Mucosa of gallbladder (tissue), 1 donor: ENCODE measurements at regions not wholly inside any gene's neighbourhood (a gene's known extent, or its start where the extent isn't known, plus 50 kb on each side); places are given as distances from the start of the nearest gene placed in this dataset.

Experiments
- DNase-seq: peaks from one replicate; pipeline ENCODE4 v3.0.0-alpha.2; 2020; ENCODE audit warnings: low spot score
- donor health status: DM: no; HTN: no; CAD: no.

GRCh38 chr5:155295111-155295510, 281.6 kb downstream of the KIF4B start:
- DNase-seq: no peak

GRCh38 chr5:155299386-155300005, 285.9 kb downstream of the KIF4B start:
- no peak for DNase-seq

GRCh38 chr5:155303120-155303519, 289.6 kb downstream of the KIF4B start:
- DNase-seq: no peak

- no peak for DNase-seq
These were observed 293.7 kb downstream of the KIF4B start for GRCh38 chr5:155307229-155307628.

- no peak for DNase-seq
These were observed 294.7 kb downstream of the KIF4B start for GRCh38 chr5:155308289-155308688.

GRCh38 chr5:155309021-155309746, 295.6 kb downstream of the KIF4B start:
- no peak for DNase-seq

GRCh38 chr5:155311721-155312120, 298.2 kb downstream of the KIF4B start:
- DNase-seq: no peak

- DNase-seq: no peak
These were observed 300.0 kb downstream of the KIF4B start for GRCh38 chr5:155313518-155313917.

- DNase-seq: no peak
These were observed 302.6 kb downstream of the KIF4B start for GRCh38 chr5:155316070-155316714.

GRCh38 chr5:155332618-155333017, 319.1 kb downstream of the KIF4B start:
- DNase-seq: no peak

- DNase-seq: no peak
These were observed 329.4 kb downstream of the KIF4B start for GRCh38 chr5:155342956-155343355.

GRCh38 chr5:155343468-155343867, 329.9 kb downstream of the KIF4B start:
- no peak for DNase-seq

GRCh38 chr5:155353231-155353630, 339.7 kb downstream of the KIF4B start:
- no peak for DNase-seq

- no peak for DNase-seq
These were observed 352.5 kb downstream of the KIF4B start for GRCh38 chr5:155366096-155366495.

GRCh38 chr5:155367841-155368240, 354.3 kb downstream of the KIF4B start:
- DNase-seq: no peak

GRCh38 chr5:155368490-155368889, 354.9 kb downstream of the KIF4B start:
- no peak for DNase-seq

- no peak for DNase-seq
These were observed 366.9 kb downstream of the KIF4B start for GRCh38 chr5:155380480-155380879.

GRCh38 chr5:155381654-155382053, 368.1 kb downstream of the KIF4B start:
- no peak for DNase-seq

- no peak for DNase-seq
These were observed 375.9 kb downstream of the KIF4B start for GRCh38 chr5:155389498-155389897.

GRCh38 chr5:155394727-155395126, 381.2 kb downstream of the KIF4B start:
- DNase-seq: no peak

- DNase-seq: no peak
These were observed 389.5 kb downstream of the KIF4B start for GRCh38 chr5:155402927-155403640.

- no peak for DNase-seq
These were observed 393.3 kb downstream of the KIF4B start for GRCh38 chr5:155406815-155407214.
